GM10266 (cell line): ENCODE measurements at regions not wholly inside any gene's neighbourhood (a gene's known extent, or its start where the extent isn't known, plus 50 kb on each side); places are given as distances from the start of the nearest gene placed in this dataset.
"Not testable (repeated sequence)": the region's sequence is repeated elsewhere in the genome, so short reads cannot be mapped to it uniquely, and the experiment has no call there.

Experiments used
- DNase-seq: peaks from one replicate; pipeline ENCODE4 v3.0.0; 2012; ENCODE audit errors: extremely low spot score
- CTCF ChIP-seq: IDR thresholded peaks from 2 replicates; pipeline ENCODE4 v1.5.1; 2012; ENCODE audit warnings: mild to moderate bottlenecking, low read depth; ENCODE audit not compliant: control insufficient read depth, insufficient read depth; ENCODE audit errors: missing control alignments

- no peak for DNase-seq
- TF ChIP-seq CTCF: no peak
Measured at GRCh38 chr1:102821707-102822106, 286.6 kb downstream of the COL11A1 start.

- no peak for DNase-seq
- TF ChIP-seq CTCF: no peak
Measured at GRCh38 chr1:102800406-102800805, 307.9 kb downstream of the COL11A1 start.

- TF ChIP-seq CTCF: no peak
Measured at GRCh38 chr1:102799496-102799895, 308.8 kb downstream of the COL11A1 start.

GRCh38 chr1:102798718-102799117 lies 309.6 kb downstream of the COL11A1 start:
- no peak for DNase-seq
- no peak for TF ChIP-seq CTCF

More at GRCh38 chr1:102799496-102799895, 308.8 kb downstream of the COL11A1 start:
- DNase-seq: no peak

GRCh38 chr1:102796429-102796828 lies 311.9 kb downstream of the COL11A1 start:
- no peak for DNase-seq
- TF ChIP-seq CTCF: no peak

- no peak for DNase-seq
- peak; percentile 11 for TF ChIP-seq CTCF
Measured at GRCh38 chr1:102790997-102791396, 317.3 kb downstream of the COL11A1 start.

- DNase-seq: not testable (repeated sequence)
Measured at GRCh38 chr1:102789951-102790350, 318.4 kb downstream of the COL11A1 start.

- no peak for DNase-seq
- TF ChIP-seq CTCF: no peak
Measured at GRCh38 chr1:102783487-102783886, 324.8 kb downstream of the COL11A1 start.
